ENCODE measurements at regions not wholly inside any gene's neighbourhood (a gene's known extent, or its start where the extent isn't known, plus 50 kb on each side); places are given as distances from the start of the nearest gene placed in this dataset.

DNA sequence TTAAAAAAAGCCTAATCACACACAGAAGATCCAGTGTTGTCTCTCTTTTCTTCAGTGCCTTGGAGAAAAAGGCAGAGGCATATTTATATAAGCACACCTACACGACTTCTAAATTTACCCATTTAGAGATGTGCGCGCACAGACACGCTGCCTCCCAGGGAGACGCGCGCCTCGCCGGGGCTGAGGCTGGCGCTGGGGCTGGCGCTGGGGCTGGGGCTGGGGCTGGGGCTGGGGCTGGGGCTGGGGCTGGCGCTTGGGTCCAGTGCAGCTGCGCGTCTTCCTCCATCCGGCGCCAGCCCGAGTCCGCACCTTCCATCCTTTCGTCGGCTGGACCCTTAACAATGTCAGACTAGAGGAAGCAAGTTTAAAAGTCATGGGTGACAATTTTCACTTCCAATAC lies 118.4 kb upstream of the ARID2 start:
- Mint-ChIP-seq H3K4me1 (ENCODE audit: unreplicated experiment) (no peaks in the 10 kb centered on the region), H3K4me3 (ENCODE audit: unreplicated experiment) (no peak overlapping the region), H3K36me3 (ENCODE audit: low read depth, unreplicated experiment) (no peaks in the 10 kb centered on the region), H3K27ac (ENCODE audit: unreplicated experiment) (no peak overlapping the region), H3K27me3 (ENCODE audit: unreplicated experiment) (no peaks in the 10 kb centered on the region), H3K9me3 (ENCODE audit: unreplicated experiment) (no peaks in the 10 kb centered on the region)
- TF ChIP-seq, protein P1, sequence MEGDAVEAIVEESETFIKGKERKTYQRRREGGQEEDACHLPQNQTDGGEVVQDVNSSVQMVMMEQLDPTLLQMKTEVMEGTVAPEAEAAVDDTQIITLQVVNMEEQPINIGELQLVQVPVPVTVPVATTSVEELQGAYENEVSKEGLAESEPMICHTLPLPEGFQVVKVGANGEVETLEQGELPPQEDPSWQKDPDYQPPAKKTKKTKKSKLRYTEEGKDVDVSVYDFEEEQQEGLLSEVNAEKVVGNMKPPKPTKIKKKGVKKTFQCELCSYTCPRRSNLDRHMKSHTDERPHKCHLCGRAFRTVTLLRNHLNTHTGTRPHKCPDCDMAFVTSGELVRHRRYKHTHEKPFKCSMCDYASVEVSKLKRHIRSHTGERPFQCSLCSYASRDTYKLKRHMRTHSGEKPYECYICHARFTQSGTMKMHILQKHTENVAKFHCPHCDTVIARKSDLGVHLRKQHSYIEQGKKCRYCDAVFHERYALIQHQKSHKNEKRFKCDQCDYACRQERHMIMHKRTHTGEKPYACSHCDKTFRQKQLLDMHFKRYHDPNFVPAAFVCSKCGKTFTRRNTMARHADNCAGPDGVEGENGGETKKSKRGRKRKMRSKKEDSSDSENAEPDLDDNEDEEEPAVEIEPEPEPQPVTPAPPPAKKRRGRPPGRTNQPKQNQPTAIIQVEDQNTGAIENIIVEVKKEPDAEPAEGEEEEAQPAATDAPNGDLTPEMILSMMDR (IDR thresholded peaks at IDR 0.05; ENCODE audit: unreplicated experiment): no peak
- DNase-seq (ENCODE audit: low spot score): no peak

DNA sequence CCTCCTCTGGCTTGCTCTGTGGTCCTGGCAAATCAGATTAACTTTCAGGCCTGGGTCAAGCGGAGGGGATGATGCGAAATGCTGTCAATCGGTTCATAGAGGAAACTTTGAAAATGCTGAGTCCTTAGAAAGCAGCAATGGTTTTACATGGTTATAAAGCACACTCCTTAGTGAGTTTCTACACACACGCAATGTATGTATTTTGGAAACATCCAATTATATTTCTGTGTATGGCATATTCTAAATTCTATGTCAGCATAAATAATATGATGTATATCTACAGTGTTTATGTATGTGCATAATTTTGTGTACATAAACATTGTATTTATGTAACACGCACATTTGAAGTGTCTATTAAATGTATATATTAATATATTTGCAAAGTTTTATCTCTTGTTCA lies 118.0 kb upstream of the ARID2 start:
- H3K27me3 Mint-ChIP-seq (ENCODE audit: unreplicated experiment): no peaks in the 10 kb centered on the region
- no peaks in the 10 kb centered on the region for H3K9me3 Mint-ChIP-seq (ENCODE audit: unreplicated experiment)
- TF ChIP-seq, protein P1 (IDR thresholded peaks at IDR 0.05; ENCODE audit: unreplicated experiment): no peak
- no peaks in the 10 kb centered on the region for H3K4me1 Mint-ChIP-seq (ENCODE audit: unreplicated experiment)
- DNase-seq (ENCODE audit: low spot score): no peak
- no peak overlapping the region for H3K27ac Mint-ChIP-seq (ENCODE audit: unreplicated experiment)
- H3K36me3 Mint-ChIP-seq (ENCODE audit: low read depth, unreplicated experiment): no peaks in the 10 kb centered on the region
- H3K4me3 Mint-ChIP-seq (ENCODE audit: unreplicated experiment): no peak overlapping the region

DNA sequence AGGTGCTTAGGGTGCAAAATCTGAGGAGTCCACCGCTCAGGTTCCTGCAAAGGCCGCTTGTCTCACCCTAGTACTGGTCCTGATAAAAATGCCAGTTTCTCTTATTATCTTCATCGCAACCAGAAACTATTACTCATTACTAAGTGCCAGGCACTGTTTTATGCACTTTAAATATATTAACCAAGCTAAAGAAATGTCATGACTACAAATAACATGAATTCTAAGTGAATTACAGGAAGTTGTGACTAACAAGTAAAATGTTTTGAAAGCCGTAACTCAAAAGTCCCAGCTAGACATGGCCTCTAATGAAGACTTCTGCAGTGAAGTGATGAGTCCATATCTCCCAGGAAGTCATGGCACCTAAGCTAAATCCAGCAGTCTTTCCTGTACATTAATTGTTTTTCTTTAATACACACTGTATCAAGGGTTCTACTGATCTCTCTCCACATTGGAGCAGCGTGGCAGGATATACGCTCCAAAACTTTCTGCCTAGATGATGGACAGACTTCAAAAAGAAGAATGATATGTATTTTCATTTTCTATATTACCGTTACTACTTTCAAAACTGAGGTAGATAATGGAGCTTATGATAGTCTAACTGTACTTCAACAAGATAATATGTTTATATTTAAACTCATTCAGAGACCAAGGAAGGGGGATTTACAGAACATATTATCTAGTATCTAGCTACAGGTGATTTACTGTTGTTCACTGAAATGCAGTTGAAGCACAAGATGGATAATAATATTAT lies 117.3 kb upstream of the ARID2 start:
- Mint-ChIP-seq H3K27me3 (ENCODE audit: unreplicated experiment) (no peaks in the 10 kb centered on the region), H3K27ac (ENCODE audit: unreplicated experiment) (no peak overlapping the region), H3K36me3 (ENCODE audit: low read depth, unreplicated experiment) (no peaks in the 10 kb centered on the region), H3K4me1 (ENCODE audit: unreplicated experiment) (no peaks in the 10 kb centered on the region), H3K4me3 (ENCODE audit: unreplicated experiment) (no peak overlapping the region), H3K9me3 (ENCODE audit: unreplicated experiment) (no peaks in the 10 kb centered on the region)
- TF ChIP-seq, protein P1 (IDR thresholded peaks at IDR 0.05; ENCODE audit: unreplicated experiment): no peak
- DNase-seq (ENCODE audit: low spot score): no peak

DNA sequence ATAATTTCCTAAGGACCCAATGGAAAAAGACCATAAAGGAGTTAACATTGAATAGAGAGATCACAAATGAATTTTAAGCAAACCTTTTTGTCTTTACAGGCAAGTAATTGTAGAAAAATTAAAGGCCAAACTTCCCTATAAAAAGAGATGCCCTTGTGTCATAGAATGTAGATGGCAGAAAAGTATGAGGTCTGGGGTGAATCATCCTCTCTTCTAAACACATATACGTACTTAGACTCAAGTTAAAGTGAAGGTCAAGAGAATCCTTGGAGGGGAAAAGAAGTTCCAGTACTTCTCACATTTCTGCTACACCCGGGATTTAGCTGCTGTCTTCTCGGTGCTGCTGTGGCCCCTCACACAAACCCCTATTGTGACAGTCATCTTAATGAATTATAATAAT lies 116.2 kb upstream of the ARID2 start:
- DNase-seq (ENCODE audit: low spot score): no peak
- TF ChIP-seq, protein P1 (IDR thresholded peaks at IDR 0.05; ENCODE audit: unreplicated experiment): no peak
- no peaks in the 10 kb centered on the region for H3K36me3 Mint-ChIP-seq (ENCODE audit: low read depth, unreplicated experiment)
- H3K27ac Mint-ChIP-seq (ENCODE audit: unreplicated experiment): no peak overlapping the region
- H3K9me3 Mint-ChIP-seq (ENCODE audit: unreplicated experiment): no peaks in the 10 kb centered on the region
- H3K4me1 Mint-ChIP-seq (ENCODE audit: unreplicated experiment): no peaks in the 10 kb centered on the region
- H3K4me3 Mint-ChIP-seq (ENCODE audit: unreplicated experiment): no peak overlapping the region
- H3K27me3 Mint-ChIP-seq (ENCODE audit: unreplicated experiment): no peaks in the 10 kb centered on the region

DNA sequence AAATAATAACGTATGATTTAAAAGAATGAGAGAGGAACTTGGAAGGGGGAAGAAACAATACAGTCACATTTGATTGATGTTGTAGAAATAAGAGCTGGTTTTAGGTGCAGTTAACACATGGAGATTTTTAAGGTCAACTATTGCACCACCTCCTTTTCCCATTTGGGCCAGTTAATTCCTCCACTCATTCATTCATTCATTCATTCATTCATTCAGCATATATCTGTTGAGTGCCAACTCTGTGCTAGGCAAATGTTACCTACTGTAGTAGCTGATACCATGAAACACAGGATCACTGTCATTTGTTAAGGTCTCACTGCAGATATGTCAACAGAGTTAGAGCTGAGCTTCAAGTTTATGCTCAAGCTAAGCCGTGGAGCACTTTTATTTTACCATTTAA lies 115.7 kb upstream of the ARID2 start:
- Mint-ChIP-seq H3K4me3 (ENCODE audit: unreplicated experiment) (no peak overlapping the region), H3K4me1 (ENCODE audit: unreplicated experiment) (no peaks in the 10 kb centered on the region), H3K27ac (ENCODE audit: unreplicated experiment) (no peak overlapping the region), H3K36me3 (ENCODE audit: low read depth, unreplicated experiment) (no peaks in the 10 kb centered on the region), H3K9me3 (ENCODE audit: unreplicated experiment) (no peaks in the 10 kb centered on the region), H3K27me3 (ENCODE audit: unreplicated experiment) (no peaks in the 10 kb centered on the region)
- TF ChIP-seq, protein P1 (IDR thresholded peaks at IDR 0.05; ENCODE audit: unreplicated experiment): no peak
- no peak for DNase-seq (ENCODE audit: low spot score)

Measured in endothelial cell (in vitro differentiated cells).